Endothelial cell of umbilical vein (primary cell): ENCODE measurements at regions not wholly inside any gene's neighbourhood (a gene's known extent, or its start where the extent isn't known, plus 50 kb on each side); places are given as distances from the start of the nearest gene placed in this dataset.

Source experiments
- BruUV-seq: library from RNA; stranded (reverse); fragments of 400-500 nt; replicated peaks from 2 replicates; lab custom pipeline; 2021; lab: Mats Ljungman, UMichigan
- CTCF ChIA-PET: fragments of 300-600, 350-600 bp; sonication (Branson Sonifier 250); formaldehyde crosslinking; loops from one replicate; lab custom pipeline; 2021; ENCODE audit warnings: antibody characterized with exemption, inconsistent platforms; lab: Charles Lee
- POLR2A ChIA-PET: fragments of 300-600, 350-600 bp; sonication (Branson Sonifier 250); formaldehyde crosslinking; loops from one replicate; lab custom pipeline; 2021; ENCODE audit warnings: antibody characterized with exemption, inconsistent platforms; lab: Charles Lee
- DNase-seq: peaks from one replicate; pipeline ENCODE4 v3.0.0-alpha.2; 2011; ENCODE audit warnings: low read depth, low spot score
- FAIRE-seq: peaks from 2 replicates; lab custom pipeline; 2011; peaks lifted over from hg19 to GRCh38; lab: Jason Lieb, UNC
- H2AFZ ChIP-seq: 2 replicates; pipeline ENCODE4 v1.6.0; 2012; ENCODE audit warnings: low read depth, low read length, control low read depth, inconsistent platforms
- H3K27ac ChIP-seq: 2 replicates; pipeline ENCODE4 v1.5.1; 2011; ENCODE audit warnings: low read depth, mild to moderate bottlenecking, control low read depth, low read length, moderate library complexity; ENCODE audit not compliant: insufficient read depth
- H3K27me3 ChIP-seq, 2 experiments: 2 replicates each; pipeline versions ENCODE4 v1.6.0 to v1.6.1; 2011; ENCODE audit warnings: low read length in 2 of 2, mixed read lengths in 1 of 2; ENCODE audit not compliant: control insufficient read depth in 2 of 2, insufficient read depth in 2 of 2
- H3K36me3 ChIP-seq, 2 experiments: 2 replicates in 1 of 2; 3 replicates in 1 of 2; pipeline ENCODE4 v1.5.1; 2011; ENCODE audit warnings: low read length in 2 of 2, mild to moderate bottlenecking in 1 of 2, moderate library complexity in 1 of 2; ENCODE audit not compliant: control insufficient read depth in 2 of 2, insufficient read depth in 2 of 2; ENCODE audit errors: extremely low read depth in 1 of 2
- H3K4me1 ChIP-seq: 3 replicates; pipeline ENCODE4 v1.5.1; 2011; ENCODE audit warnings: mild to moderate bottlenecking, low read length; ENCODE audit not compliant: control insufficient read depth, insufficient read depth; ENCODE audit errors: extremely low read depth
- H3K4me2 ChIP-seq: 2 replicates; pipeline ENCODE4 v1.6.1; 2011; ENCODE audit warnings: low read length, control low read depth, mixed read lengths; ENCODE audit not compliant: insufficient read depth
- H3K4me3 ChIP-seq, 3 experiments: fragments of 200-600 bp in 1 of 3; sonication (generic), shearing (Covaris generic) in 1 of 3; replicated peaks in 1 of 3; 2 replicates each; pipeline ENCODE4 v1.5.1; 2011 to 2016; ENCODE audit warnings: control low read depth in 3 of 3, low read length in 3 of 3, mild to moderate bottlenecking in 2 of 3, inconsistent platforms in 1 of 3, low read depth in 1 of 3, moderate library complexity in 1 of 3; ENCODE audit not compliant: insufficient read depth in 1 of 3
- H3K79me2 ChIP-seq: 2 replicates; pipeline ENCODE4 v1.6.0; 2012; ENCODE audit warnings: low read length, inconsistent platforms; ENCODE audit not compliant: control insufficient read depth, insufficient read depth
- H3K9ac ChIP-seq: replicated peaks from 2 replicates; pipeline ENCODE3; 2011; ENCODE audit warnings: low read length, control low read depth; ENCODE audit not compliant: insufficient read depth; ENCODE audit errors: extremely low read depth
- H3K9me1 ChIP-seq: replicated peaks from 3 replicates; pipeline ENCODE4 v1.6.0; 2011; ENCODE audit warnings: mild to moderate bottlenecking, low read length; ENCODE audit not compliant: control insufficient read depth, insufficient read depth; ENCODE audit errors: extremely low read depth
- H3K9me3 ChIP-seq: replicated peaks from 2 replicates; pipeline ENCODE4 v1.5.1; 2012; ENCODE audit warnings: low read length, inconsistent platforms; ENCODE audit not compliant: control insufficient read depth, insufficient read depth
- H4K20me1 ChIP-seq: replicated peaks from 2 replicates; pipeline ENCODE3; 2011; ENCODE audit warnings: mild to moderate bottlenecking, low read length; ENCODE audit not compliant: control insufficient read depth, insufficient read depth; ENCODE audit errors: extremely low read depth
- EZH2 ChIP-seq: IDR thresholded peaks from 2 replicates; pipeline ENCODE4 v1.6.1; 2012; ENCODE audit warnings: borderline replicate concordance, low read depth, mild to moderate bottlenecking, moderate library complexity, low read length, inconsistent platforms; ENCODE audit not compliant: severe bottlenecking
- FOS ChIP-seq: IDR thresholded peaks from 2 replicates; pipeline ENCODE4 v1.6.1; 2011; ENCODE audit warnings: mild to moderate bottlenecking, low read length, moderate library complexity, borderline replicate concordance; ENCODE audit not compliant: insufficient read depth
- GATA2 ChIP-seq: IDR thresholded peaks from 2 replicates; pipeline ENCODE4 v1.7.0; 2011; ENCODE audit warnings: low read depth, mild to moderate bottlenecking, moderate library complexity, mixed read lengths, low read length; ENCODE audit not compliant: insufficient read length, insufficient read depth
- JUN ChIP-seq: IDR thresholded peaks from 2 replicates; pipeline ENCODE4 v1.6.1; 2011; ENCODE audit warnings: borderline replicate concordance, low read depth; ENCODE audit not compliant: insufficient read length, insufficient read depth
- MAX ChIP-seq: IDR thresholded peaks from 2 replicates; pipeline ENCODE4 v1.6.1; 2011; ENCODE audit not compliant: insufficient read depth, insufficient read length
- MYC ChIP-seq: IDR thresholded peaks from one replicate; pipeline ENCODE4 v1.6.1; 2011; ENCODE audit warnings: mild to moderate bottlenecking, low read depth, low read length
- POLR2A ChIP-seq: IDR thresholded peaks from 2 replicates; pipeline ENCODE4 v1.6.1; 2012; ENCODE audit warnings: low read depth, mild to moderate bottlenecking, control low read depth, low read length
- POLR2AphosphoS5 ChIP-seq: IDR thresholded peaks from 2 replicates; pipeline ENCODE4 v1.6.1; 2012; ENCODE audit warnings: low read depth, mild to moderate bottlenecking, control low read depth, low read length, moderate library complexity; ENCODE audit not compliant: insufficient read depth
- dilution Hi-C: fragments of 300-500 bp; cut with MboI; formaldehyde crosslinking; loops from one replicate; pipeline ENCODE4 v1.15.0; 2019; ENCODE audit warnings: low sequenced_read_pairs; ENCODE audit not compliant: extremely low pct_ligation_motif_present
- intact Hi-C: fragments of 100-400 bp; cut with micrococcal nuclease; formaldehyde crosslinking; loops from one replicate; pipeline ENCODE4 v1.10.0; 2022
- TF ChIP-seq, protein P1 (sequence below), 2 donors: IDR thresholded peaks; 1 replicate in 1 of 2; 2 replicates in 1 of 2; pipeline ENCODE4 v1.5.1; 2011; ENCODE audit warnings: low read length in 2 of 2, mild to moderate bottlenecking in 2 of 2, moderate library complexity in 2 of 2, control low read depth in 1 of 2, inconsistent platforms in 1 of 2, low read depth in 1 of 2; ENCODE audit not compliant: insufficient read depth in 1 of 2; ENCODE audit errors: extremely low read depth in 1 of 2

- Histone ChIP-seq H3K27me3 (no peaks in the 10 kb centered on the region), H3K9me1 (no peaks in the 10 kb centered on the region), H3K9ac (no peak overlapping the region), H3K4me2 (no peak overlapping the region), H3K4me3 (no peak overlapping the region), H3K9me3 (peaks cover 4% of the 10 kb centered on the region), H4K20me1 (no peaks in the 10 kb centered on the region), H3K79me2 (no peaks in the 10 kb centered on the region), H3K4me1 (no peaks in the 10 kb centered on the region), H3K36me3 (no peaks in the 10 kb centered on the region), H3K27ac (no peak overlapping the region), H2AFZ (no peak overlapping the region)
- intact Hi-C loops = no loop called here
- dilution Hi-C loops = no loop called here
- CTCF ChIA-PET = no interaction called here
- DNase-seq (no peak), FAIRE-seq (no peak)
- no TSS peak for BruUV-seq
- TF ChIP-seq MAX (no peak), MYC (no peak), EZH2 (no peak), JUN (no peak), POLR2A (no peak), POLR2AphosphoS5 (no peak), GATA2 (no peak), FOS (no peak)
- TF ChIP-seq, protein P1, sequence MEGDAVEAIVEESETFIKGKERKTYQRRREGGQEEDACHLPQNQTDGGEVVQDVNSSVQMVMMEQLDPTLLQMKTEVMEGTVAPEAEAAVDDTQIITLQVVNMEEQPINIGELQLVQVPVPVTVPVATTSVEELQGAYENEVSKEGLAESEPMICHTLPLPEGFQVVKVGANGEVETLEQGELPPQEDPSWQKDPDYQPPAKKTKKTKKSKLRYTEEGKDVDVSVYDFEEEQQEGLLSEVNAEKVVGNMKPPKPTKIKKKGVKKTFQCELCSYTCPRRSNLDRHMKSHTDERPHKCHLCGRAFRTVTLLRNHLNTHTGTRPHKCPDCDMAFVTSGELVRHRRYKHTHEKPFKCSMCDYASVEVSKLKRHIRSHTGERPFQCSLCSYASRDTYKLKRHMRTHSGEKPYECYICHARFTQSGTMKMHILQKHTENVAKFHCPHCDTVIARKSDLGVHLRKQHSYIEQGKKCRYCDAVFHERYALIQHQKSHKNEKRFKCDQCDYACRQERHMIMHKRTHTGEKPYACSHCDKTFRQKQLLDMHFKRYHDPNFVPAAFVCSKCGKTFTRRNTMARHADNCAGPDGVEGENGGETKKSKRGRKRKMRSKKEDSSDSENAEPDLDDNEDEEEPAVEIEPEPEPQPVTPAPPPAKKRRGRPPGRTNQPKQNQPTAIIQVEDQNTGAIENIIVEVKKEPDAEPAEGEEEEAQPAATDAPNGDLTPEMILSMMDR (IDR thresholded peaks at IDR 0.05; ENCODE audit: extremely low read depth in 1 of 2, insufficient read depth in 1 of 2, low read depth in 1 of 2, low read length in 2 of 2) = no peak
- POLR2A ChIA-PET = no interaction called here
Observed at GRCh38 chr20:21821358-21821757, 115.9 kb downstream of the PAX1 start.
